Endothelial cell of umbilical vein (primary cell): ENCODE measurements at regions not wholly inside any gene's neighbourhood (a gene's known extent, or its start where the extent isn't known, plus 50 kb on each side); places are given as distances from the start of the nearest gene placed in this dataset.

Experiments used
- BruUV-seq: library from RNA; stranded (reverse); fragments of 400-500 nt; replicated peaks from 2 replicates; lab custom pipeline; 2021; lab: Mats Ljungman, UMichigan
- CTCF ChIA-PET: fragments of 300-600, 350-600 bp; sonication (Branson Sonifier 250); formaldehyde crosslinking; loops from one replicate; lab custom pipeline; 2021; ENCODE audit warnings: antibody characterized with exemption, inconsistent platforms; lab: Charles Lee
- POLR2A ChIA-PET: fragments of 300-600, 350-600 bp; sonication (Branson Sonifier 250); formaldehyde crosslinking; loops from one replicate; lab custom pipeline; 2021; ENCODE audit warnings: antibody characterized with exemption, inconsistent platforms; lab: Charles Lee
- DNase-seq: peaks from one replicate; pipeline ENCODE4 v3.0.0-alpha.2; 2011; ENCODE audit warnings: low read depth, low spot score
- FAIRE-seq: peaks from 2 replicates; lab custom pipeline; 2011; peaks lifted over from hg19 to GRCh38; lab: Jason Lieb, UNC
- H2AFZ ChIP-seq: 2 replicates; pipeline ENCODE4 v1.6.0; 2012; ENCODE audit warnings: low read depth, low read length, control low read depth, inconsistent platforms
- H3K27ac ChIP-seq: 2 replicates; pipeline ENCODE4 v1.5.1; 2011; ENCODE audit warnings: low read depth, mild to moderate bottlenecking, control low read depth, low read length, moderate library complexity; ENCODE audit not compliant: insufficient read depth
- H3K27me3 ChIP-seq, 2 experiments: 2 replicates each; pipeline versions ENCODE4 v1.6.0 to v1.6.1; 2011; ENCODE audit warnings: low read length in 2 of 2, mixed read lengths in 1 of 2; ENCODE audit not compliant: control insufficient read depth in 2 of 2, insufficient read depth in 2 of 2
- H3K36me3 ChIP-seq, 2 experiments: 2 replicates in 1 of 2; 3 replicates in 1 of 2; pipeline ENCODE4 v1.5.1; 2011; ENCODE audit warnings: low read length in 2 of 2, mild to moderate bottlenecking in 1 of 2, moderate library complexity in 1 of 2; ENCODE audit not compliant: control insufficient read depth in 2 of 2, insufficient read depth in 2 of 2; ENCODE audit errors: extremely low read depth in 1 of 2
- H3K4me1 ChIP-seq: 3 replicates; pipeline ENCODE4 v1.5.1; 2011; ENCODE audit warnings: mild to moderate bottlenecking, low read length; ENCODE audit not compliant: control insufficient read depth, insufficient read depth; ENCODE audit errors: extremely low read depth
- H3K4me2 ChIP-seq: 2 replicates; pipeline ENCODE4 v1.6.1; 2011; ENCODE audit warnings: low read length, control low read depth, mixed read lengths; ENCODE audit not compliant: insufficient read depth
- H3K4me3 ChIP-seq, 3 experiments: fragments of 200-600 bp in 1 of 3; sonication (generic), shearing (Covaris generic) in 1 of 3; replicated peaks in 1 of 3; 2 replicates each; pipeline ENCODE4 v1.5.1; 2011 to 2016; ENCODE audit warnings: control low read depth in 3 of 3, low read length in 3 of 3, mild to moderate bottlenecking in 2 of 3, inconsistent platforms in 1 of 3, low read depth in 1 of 3, moderate library complexity in 1 of 3; ENCODE audit not compliant: insufficient read depth in 1 of 3
- H3K79me2 ChIP-seq: 2 replicates; pipeline ENCODE4 v1.6.0; 2012; ENCODE audit warnings: low read length, inconsistent platforms; ENCODE audit not compliant: control insufficient read depth, insufficient read depth
- H3K9ac ChIP-seq: replicated peaks from 2 replicates; pipeline ENCODE3; 2011; ENCODE audit warnings: low read length, control low read depth; ENCODE audit not compliant: insufficient read depth; ENCODE audit errors: extremely low read depth
- H3K9me1 ChIP-seq: replicated peaks from 3 replicates; pipeline ENCODE4 v1.6.0; 2011; ENCODE audit warnings: mild to moderate bottlenecking, low read length; ENCODE audit not compliant: control insufficient read depth, insufficient read depth; ENCODE audit errors: extremely low read depth
- H3K9me3 ChIP-seq: replicated peaks from 2 replicates; pipeline ENCODE4 v1.5.1; 2012; ENCODE audit warnings: low read length, inconsistent platforms; ENCODE audit not compliant: control insufficient read depth, insufficient read depth
- H4K20me1 ChIP-seq: replicated peaks from 2 replicates; pipeline ENCODE3; 2011; ENCODE audit warnings: mild to moderate bottlenecking, low read length; ENCODE audit not compliant: control insufficient read depth, insufficient read depth; ENCODE audit errors: extremely low read depth
- EZH2 ChIP-seq: IDR thresholded peaks from 2 replicates; pipeline ENCODE4 v1.6.1; 2012; ENCODE audit warnings: borderline replicate concordance, low read depth, mild to moderate bottlenecking, moderate library complexity, low read length, inconsistent platforms; ENCODE audit not compliant: severe bottlenecking
- FOS ChIP-seq: IDR thresholded peaks from 2 replicates; pipeline ENCODE4 v1.6.1; 2011; ENCODE audit warnings: mild to moderate bottlenecking, low read length, moderate library complexity, borderline replicate concordance; ENCODE audit not compliant: insufficient read depth
- GATA2 ChIP-seq: IDR thresholded peaks from 2 replicates; pipeline ENCODE4 v1.7.0; 2011; ENCODE audit warnings: low read depth, mild to moderate bottlenecking, moderate library complexity, mixed read lengths, low read length; ENCODE audit not compliant: insufficient read length, insufficient read depth
- JUN ChIP-seq: IDR thresholded peaks from 2 replicates; pipeline ENCODE4 v1.6.1; 2011; ENCODE audit warnings: borderline replicate concordance, low read depth; ENCODE audit not compliant: insufficient read length, insufficient read depth
- MAX ChIP-seq: IDR thresholded peaks from 2 replicates; pipeline ENCODE4 v1.6.1; 2011; ENCODE audit not compliant: insufficient read depth, insufficient read length
- MYC ChIP-seq: IDR thresholded peaks from one replicate; pipeline ENCODE4 v1.6.1; 2011; ENCODE audit warnings: mild to moderate bottlenecking, low read depth, low read length
- POLR2A ChIP-seq: IDR thresholded peaks from 2 replicates; pipeline ENCODE4 v1.6.1; 2012; ENCODE audit warnings: low read depth, mild to moderate bottlenecking, control low read depth, low read length
- POLR2AphosphoS5 ChIP-seq: IDR thresholded peaks from 2 replicates; pipeline ENCODE4 v1.6.1; 2012; ENCODE audit warnings: low read depth, mild to moderate bottlenecking, control low read depth, low read length, moderate library complexity; ENCODE audit not compliant: insufficient read depth
- dilution Hi-C: fragments of 300-500 bp; cut with MboI; formaldehyde crosslinking; loops from one replicate; pipeline ENCODE4 v1.15.0; 2019; ENCODE audit warnings: low sequenced_read_pairs; ENCODE audit not compliant: extremely low pct_ligation_motif_present
- intact Hi-C: fragments of 100-400 bp; cut with micrococcal nuclease; formaldehyde crosslinking; loops from one replicate; pipeline ENCODE4 v1.10.0; 2022
- TF ChIP-seq, protein P1 (sequence below), 2 donors: IDR thresholded peaks; 1 replicate in 1 of 2; 2 replicates in 1 of 2; pipeline ENCODE4 v1.5.1; 2011; ENCODE audit warnings: low read length in 2 of 2, mild to moderate bottlenecking in 2 of 2, moderate library complexity in 2 of 2, control low read depth in 1 of 2, inconsistent platforms in 1 of 2, low read depth in 1 of 2; ENCODE audit not compliant: insufficient read depth in 1 of 2; ENCODE audit errors: extremely low read depth in 1 of 2

GRCh38 chr12:124626971-124627411 lies 59.6 kb upstream of the NCOR2 start:
- dilution Hi-C loops (no loop called here), intact Hi-C loops (loop anchor here (1.0 to 2.0 kb wide), 9 partner anchors 24 to 140 kb away; no protein-coding TSS in a partner anchor)
- H3K9ac ChIP-seq: peak overlapping the region; percentile 12
- H3K27ac ChIP-seq: peak overlapping the region; percentile 58
- H3K36me3 ChIP-seq: no peaks in the 10 kb centered on the region
- ChIA-PET CTCF (interaction anchor here (0.9 to 2.5 kb wide), 13 partner anchors 13 to 324 kb away, joined by 3 to 13 read pairs (median 4); no protein-coding TSS in a partner anchor), POLR2A (interaction anchor here (1.0 to 1.6 kb wide), 2 partner anchors 29 to 114 kb away, joined by 4 to 15 read pairs; no protein-coding TSS in a partner anchor)
- BruUV-seq: no TSS peak
- no peaks in the 10 kb centered on the region for H3K9me1 ChIP-seq
- no peaks in the 10 kb centered on the region for H4K20me1 ChIP-seq
- peaks cover 21% of the 10 kb centered on the region for H3K4me1 ChIP-seq
- no peak overlapping the region for H3K4me3 ChIP-seq
- H2AFZ ChIP-seq: no peak overlapping the region
- TF ChIP-seq JUN (no peak), MAX (no peak), POLR2AphosphoS5 (no peak), GATA2 (no peak), POLR2A (no peak), EZH2 (no peak), MYC (no peak), FOS (no peak)
- TF ChIP-seq, protein P1, sequence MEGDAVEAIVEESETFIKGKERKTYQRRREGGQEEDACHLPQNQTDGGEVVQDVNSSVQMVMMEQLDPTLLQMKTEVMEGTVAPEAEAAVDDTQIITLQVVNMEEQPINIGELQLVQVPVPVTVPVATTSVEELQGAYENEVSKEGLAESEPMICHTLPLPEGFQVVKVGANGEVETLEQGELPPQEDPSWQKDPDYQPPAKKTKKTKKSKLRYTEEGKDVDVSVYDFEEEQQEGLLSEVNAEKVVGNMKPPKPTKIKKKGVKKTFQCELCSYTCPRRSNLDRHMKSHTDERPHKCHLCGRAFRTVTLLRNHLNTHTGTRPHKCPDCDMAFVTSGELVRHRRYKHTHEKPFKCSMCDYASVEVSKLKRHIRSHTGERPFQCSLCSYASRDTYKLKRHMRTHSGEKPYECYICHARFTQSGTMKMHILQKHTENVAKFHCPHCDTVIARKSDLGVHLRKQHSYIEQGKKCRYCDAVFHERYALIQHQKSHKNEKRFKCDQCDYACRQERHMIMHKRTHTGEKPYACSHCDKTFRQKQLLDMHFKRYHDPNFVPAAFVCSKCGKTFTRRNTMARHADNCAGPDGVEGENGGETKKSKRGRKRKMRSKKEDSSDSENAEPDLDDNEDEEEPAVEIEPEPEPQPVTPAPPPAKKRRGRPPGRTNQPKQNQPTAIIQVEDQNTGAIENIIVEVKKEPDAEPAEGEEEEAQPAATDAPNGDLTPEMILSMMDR (IDR thresholded peaks at IDR 0.05; ENCODE audit: extremely low read depth in 1 of 2, insufficient read depth in 1 of 2, low read depth in 1 of 2, low read length in 2 of 2): no peak
- H3K27me3 ChIP-seq: no peaks in the 10 kb centered on the region
- H3K9me3 ChIP-seq: no peaks in the 10 kb centered on the region
- DNase-seq: peak; percentile 79
- no peak overlapping the region for H3K4me2 ChIP-seq
- H3K79me2 ChIP-seq: no peaks in the 10 kb centered on the region
- FAIRE-seq: peak; percentile 75
